HG03097 (cell line): ENCODE measurements at regions not wholly inside any gene's neighbourhood (a gene's known extent, or its start where the extent isn't known, plus 50 kb on each side); places are given as distances from the start of the nearest gene placed in this dataset.
"Not testable (repeated sequence)": the region's sequence is repeated elsewhere in the genome, so short reads cannot be mapped to it uniquely, and the experiment has no call there.

Experiments used
- ATAC-seq: cut with Tn5 transposase; IDR thresholded peaks from one replicate; pipeline ENCODE4 v1.9.1; 2021; ENCODE audit not compliant: unreplicated experiment, low FRiP score

DNA sequence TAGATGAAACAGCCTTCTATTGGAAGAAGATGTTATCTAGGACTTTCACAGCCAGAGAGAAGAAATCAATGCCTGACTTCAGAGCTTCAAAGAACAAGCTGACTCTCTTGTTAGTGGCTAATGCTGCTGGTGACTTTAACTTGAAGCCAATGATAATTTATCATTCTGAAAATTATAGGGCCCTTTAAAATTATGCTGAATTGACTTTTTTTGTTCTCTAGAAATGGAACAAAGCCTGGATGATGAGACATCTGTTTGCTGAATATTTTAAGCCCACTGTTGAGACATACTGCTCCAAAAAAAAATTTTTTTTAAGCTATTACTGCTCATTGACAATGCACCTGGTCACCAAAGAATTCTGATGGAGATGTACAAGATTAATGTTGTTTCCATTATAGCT, 189.2 kb downstream of the MBL2 start:
- ATAC-seq, result no peak

DNA sequence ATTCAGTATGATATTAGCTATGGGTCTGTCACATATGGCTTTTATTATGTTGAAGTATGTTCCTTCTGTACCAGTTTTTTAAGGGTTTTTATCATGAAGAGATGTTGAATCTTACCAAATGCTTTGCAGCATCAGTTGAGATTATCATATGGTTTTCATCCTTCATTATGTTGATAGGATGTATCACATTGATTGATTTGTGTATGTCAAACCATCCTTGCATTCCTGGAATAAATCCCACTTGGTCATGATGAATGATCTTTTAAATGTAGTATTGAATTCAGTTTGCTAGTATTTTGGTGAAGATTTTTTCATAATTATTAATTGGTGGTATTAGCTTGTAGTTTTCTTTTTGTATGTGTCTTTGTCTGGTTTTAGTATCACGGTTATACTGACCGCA, 185.9 kb downstream of the MBL2 start:
- no peak for ATAC-seq

DNA sequence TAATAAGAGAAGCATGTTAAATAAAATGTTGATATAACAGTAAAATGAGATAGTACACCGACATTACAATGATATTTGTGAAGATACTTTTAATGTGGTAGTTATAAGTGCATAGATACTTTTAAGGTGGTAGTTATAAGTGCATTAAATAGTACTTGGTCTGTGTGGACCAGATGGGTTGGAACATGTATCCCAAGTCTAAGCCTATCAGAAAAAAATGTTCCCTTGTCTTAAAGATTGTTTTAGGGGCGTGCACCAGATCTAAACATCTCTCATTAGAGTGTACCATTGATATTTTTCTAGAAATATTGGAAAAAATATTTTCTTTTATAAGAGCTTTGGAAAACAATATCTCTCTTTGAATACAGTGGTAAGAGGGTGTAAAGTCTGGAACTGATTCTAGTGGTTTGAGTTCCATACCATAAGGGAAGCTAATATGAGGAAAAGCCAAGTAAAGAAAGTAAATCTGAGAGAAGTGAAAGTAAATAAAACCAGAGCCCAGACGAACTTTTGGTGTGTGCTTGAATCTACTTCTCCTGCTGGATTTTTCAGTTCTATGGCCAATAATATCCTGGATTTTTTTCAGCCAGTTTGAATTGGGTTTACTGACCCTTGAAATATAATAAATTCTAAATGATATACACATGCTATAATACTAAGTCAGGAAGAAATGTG, 175.3 kb downstream of the MBL2 start:
- ATAC-seq, result no peak

DNA sequence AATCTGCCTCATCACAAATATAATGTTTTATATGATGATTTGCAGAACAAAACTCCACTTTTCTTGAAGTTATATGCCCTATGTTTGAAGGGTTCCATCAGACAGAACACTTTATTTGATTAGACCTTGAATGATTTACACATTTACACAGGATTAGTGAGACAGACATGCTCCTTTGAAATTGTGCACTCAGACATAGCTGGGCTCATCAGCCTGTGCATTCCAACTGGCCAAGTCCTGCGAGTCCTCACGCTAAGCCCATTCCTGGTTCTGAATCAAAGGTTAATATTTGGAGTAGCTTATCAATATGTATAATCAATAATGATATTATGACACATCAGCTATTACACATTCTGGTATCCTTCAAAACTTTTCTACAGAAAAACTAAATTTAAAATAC, 173.6 kb downstream of the MBL2 start:
- no peak for ATAC-seq

DNA sequence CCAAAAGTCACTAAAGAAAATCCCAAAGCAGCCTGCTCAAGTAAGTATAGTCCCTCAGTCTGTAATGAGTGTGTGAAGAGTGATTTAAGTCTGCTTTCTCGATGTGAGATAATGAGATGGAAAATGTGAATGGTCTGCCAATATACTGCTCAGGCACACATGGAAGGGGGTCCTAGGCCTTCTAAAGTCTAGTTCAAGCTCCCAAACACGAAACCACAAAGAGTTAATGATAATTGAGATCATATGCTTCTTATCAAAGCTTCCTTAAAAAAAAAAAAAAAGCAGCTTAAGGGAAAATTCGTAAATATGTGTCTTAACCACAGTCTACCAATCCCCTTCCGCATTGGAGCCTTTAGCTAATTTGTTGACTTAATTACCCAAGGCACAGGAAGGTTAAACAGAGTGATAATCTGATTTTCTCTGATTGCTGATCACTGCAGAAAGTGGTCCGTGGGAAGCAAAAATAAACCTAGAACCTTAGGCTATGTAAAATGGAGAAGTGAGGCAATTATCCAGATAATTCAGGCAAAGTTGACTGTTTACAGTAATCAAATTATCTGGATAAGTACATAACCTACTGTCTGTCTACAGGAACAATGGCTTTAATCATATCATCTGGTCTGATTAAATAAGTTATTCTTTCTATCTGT, 172.9 kb downstream of the MBL2 start:
- no peak for ATAC-seq

DNA sequence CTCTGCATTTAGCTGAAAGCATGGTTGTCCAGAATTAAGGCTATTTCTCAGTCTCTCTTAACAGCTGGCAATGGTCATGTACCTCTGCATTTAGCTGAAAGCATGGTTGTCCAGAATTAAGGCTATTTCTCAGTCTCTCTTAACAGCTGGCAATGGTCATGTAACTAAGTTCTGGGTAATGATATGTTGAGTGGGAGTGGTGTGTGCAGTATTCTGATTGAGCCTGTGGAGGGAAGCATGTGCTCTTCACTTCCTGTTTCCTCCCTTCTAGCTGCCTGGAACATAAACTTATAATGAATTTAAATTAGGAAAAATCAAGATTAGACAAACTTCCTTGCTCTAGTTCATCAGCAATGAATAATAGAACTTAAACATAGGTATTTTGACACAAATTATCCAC, 168.5 kb downstream of the MBL2 start:
- ATAC-seq, result not testable (repeated sequence)

DNA sequence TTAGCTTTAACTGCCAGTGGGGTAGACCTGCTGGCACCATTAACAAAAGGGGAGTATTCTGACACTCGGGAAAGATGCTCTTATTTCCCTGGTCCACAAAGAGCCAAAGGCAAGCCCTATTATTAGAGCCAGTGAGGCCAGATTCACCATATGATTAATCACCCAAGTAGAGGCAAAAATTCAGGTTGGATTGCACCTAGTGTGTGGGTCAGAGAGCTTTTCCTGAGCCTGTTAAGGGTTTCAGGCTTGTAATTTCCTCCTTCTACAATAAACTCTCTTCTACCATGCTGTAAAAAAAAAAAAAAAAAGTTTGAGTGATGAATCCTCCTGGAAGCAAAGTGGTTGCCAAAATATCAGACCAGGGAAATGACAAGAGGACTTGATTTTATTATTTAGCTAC, 163.5 kb downstream of the MBL2 start:
- ATAC-seq, result no peak

DNA sequence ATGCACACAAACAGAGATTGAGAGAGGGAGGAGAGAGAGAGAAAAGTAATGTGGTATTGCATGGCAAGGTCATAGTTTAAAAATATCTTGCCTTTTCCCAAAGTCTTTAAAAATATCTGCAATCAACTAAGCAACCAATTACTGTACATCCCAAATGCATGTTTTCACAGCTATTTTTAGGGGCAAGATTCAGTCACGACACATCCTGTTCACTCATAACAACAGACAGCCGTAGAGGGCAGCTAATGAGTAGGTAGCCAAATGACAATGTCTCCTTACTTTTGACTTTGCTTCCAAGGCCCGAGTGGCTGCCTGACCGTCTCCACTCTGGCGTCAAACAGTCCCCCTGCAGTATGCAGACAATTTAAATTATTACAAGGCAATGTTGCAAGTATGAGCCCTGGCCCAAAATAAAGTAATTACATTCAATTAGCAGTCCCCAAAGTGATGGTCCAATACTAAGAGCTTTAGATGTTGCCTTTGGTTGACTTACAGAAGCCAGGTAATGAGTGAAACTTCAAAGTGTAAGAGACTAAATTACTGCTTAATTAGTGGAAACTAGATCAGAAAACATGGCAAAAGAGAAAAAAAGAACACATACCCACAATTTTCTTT, 162.9 kb downstream of the MBL2 start:
- ATAC-seq, result no peak

DNA sequence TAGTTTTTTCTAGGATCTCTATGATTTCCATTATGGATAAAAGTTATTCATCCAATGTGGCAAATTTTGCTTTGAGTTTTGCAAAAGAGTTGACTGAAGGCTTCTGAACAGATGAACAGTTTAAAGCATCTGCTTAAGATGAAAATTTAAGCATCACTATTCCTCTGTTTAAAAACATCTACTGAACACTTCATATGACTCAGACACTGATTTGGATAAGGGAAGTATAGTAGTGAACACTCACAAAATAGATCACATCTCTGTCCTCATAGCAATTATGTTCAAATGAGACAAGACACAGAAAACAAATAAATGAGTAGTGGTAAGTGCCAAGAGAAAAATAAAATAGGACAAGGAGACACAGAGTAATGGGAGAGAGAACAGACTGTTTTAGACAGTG, 157.3 kb downstream of the MBL2 start:
- no peak for ATAC-seq

DNA sequence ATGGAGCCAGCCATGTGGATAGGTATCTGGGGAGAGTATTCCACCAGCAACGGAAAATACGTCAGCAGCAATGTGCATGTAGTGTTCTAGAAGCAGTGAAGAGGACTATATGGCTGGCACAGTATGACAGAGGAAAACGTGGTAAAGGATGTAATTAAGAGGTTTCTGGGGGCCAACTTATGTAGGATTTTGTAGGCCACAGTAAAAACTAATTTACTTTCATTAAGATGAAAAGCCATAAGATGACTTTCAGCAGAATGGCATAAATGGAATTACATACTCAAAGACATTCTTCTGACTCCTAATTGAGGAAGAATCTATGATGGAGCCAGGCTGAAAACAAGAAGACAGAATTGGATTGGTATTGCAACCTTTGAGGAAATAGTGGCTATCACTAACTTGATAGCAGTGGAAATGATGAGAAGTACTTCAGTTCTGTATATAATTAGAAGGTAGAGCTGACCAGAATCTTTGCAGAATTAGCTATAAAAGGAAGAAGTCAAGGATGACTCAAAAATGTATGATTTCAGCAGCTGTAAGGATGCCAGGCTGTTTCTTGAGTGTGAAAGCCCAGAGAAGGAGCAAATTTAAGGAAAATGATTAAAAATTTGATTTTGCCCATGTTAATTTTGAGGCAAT, 156.7 kb downstream of the MBL2 start:
- ATAC-seq, result no peak

DNA sequence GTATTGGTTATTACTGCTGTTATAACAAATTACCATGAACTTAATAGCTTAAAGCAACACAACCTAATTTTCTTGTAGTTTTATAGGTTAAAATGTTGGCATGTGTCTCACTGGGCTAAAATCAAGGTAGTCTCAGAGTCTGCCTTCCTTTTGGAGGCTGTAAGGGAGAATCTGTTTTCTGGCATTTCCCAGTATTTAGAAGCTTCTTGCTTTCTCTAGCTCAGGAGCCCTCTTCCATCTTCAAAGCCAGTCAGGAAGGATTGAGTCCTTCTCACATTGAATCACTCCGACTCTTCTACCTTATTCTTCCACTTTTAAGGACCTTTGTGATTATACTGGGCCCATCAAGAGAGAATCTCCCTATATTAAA, 156.2 kb downstream of the MBL2 start:
- no peak for ATAC-seq

DNA sequence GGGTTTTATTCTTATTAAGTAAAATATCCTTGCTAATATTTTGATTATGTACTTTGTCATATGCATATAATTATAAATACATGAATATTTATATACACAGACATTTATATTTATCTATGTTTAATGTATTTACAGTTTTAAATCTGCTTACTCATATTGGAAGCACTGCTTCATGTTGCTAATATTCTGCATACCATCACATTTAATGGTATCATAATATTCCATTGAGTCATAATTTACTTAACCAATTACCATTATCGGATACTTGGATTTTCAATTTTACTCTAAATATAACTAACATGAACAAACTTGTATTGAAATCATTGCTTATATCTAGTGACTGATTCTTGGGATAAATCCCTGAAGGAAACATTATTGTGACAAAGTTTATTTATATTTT, 155.2 kb downstream of the MBL2 start:
- no peak for ATAC-seq

DNA sequence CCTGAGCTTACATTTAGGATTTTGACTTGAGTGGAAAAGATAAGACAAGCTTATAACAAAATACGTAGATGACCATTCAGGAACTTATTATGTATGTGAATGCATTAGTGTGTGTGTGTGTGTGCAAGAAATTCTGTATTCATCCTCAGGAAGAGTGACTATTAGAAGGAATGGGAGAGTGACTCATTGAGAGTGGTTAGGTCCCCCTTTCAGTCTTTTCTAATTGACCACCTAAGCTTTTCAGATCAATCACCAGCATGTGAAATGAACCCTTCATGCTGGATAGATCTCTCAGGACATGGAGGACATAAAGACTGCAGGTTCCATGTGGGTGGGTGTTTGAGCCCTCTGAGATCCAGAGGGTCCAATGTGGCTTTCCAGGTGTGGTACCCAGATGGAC, 153.5 kb downstream of the MBL2 start:
- no peak for ATAC-seq

DNA sequence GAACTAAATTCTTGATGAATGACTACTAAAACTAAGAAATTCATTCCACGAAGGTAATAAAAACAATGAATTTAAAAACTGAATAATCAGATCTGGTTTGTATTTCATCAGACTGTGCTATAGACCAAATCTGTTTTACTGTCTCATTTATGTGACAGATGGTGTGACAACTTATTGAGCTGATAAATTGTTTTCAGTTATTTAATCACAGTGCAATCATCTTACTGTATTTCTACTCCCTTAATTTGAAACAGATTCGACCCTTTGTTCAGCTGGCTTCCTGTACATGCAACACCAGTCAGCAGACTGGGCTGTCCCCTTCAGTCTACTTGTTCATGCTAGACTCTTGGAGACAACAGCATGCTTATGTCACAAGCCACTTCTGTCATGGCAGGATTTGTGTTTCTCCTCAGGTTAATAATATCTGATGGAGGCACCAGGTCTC, 150.9 kb downstream of the MBL2 start:
- ATAC-seq, result no peak

DNA sequence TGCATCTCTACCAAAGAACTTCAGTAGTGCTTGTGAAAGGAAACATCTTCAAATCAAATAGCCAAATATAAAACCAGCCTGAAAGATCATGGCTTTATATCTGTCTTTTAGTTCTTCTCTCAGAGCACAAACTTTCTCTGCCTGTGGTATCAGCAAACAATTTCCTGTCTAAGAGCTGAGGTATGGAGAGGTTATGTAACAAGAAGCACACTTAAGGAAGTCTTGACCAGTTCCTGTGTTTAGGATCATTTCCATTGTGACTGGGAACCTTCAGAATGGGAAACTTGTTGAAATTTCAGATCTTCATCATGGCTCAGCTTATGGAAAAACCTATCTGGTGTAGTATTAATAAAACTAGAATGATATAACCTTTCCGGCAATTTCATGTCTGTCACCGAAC, 148.8 kb downstream of the MBL2 start:
- ATAC-seq, result no peak

DNA sequence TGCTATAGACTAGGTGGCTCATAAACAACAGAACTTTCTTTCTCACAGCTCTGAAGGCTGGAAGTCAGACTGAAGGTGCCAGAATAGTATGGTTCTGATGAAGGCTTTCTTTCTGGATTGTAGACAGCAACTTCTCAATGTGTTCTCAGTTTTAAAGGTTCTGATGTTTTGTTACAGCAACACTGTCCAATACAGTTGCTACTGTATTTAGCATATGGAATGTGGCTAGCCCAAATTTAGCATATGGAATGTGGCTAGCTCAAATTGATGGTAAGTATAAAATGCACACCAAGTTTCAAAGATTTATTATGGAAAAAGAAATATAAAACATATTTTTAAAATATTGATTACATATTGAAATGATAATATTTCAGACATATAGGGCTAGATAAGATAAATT, 145.3 kb downstream of the MBL2 start:
- no peak for ATAC-seq

DNA sequence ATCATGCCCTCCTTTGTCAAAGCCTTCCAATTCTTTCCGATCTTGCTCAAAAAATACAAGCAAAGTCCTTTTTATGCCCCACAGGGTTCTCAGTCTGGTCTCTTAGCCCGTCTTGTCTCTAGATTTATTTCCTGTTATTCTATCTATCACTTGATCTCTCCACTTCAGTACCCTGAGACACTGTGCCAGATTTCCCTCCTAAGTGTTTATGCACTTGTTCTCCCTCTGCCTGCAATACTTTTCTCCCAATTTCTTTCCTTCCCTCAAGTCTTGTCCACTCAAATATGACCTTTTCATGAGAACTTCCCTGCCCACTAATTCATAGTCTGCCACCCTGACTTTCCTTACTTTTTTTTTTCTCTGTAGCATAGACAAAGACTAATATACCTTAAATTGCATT, 141.4 kb downstream of the MBL2 start:
- no peak for ATAC-seq

DNA sequence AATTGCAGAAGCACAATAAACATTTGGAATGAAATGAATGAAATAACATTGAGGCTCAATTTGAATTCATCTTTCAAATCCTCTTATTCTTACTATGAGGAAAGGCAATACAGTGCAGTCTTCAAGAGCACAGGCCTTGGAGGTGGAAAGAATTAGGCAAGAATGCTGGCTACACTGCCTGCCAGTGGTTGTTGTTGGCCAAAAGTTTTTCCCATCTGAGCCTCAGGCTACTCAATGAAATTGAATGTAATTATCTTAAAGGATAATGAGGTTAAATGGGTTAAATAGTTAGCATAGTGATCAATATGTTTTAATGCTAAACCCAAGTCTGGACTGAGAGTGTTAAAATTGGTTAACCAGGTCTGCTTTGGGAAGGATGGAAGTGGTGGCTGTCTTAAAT, 140.9 kb downstream of the MBL2 start:
- ATAC-seq, result no peak

DNA sequence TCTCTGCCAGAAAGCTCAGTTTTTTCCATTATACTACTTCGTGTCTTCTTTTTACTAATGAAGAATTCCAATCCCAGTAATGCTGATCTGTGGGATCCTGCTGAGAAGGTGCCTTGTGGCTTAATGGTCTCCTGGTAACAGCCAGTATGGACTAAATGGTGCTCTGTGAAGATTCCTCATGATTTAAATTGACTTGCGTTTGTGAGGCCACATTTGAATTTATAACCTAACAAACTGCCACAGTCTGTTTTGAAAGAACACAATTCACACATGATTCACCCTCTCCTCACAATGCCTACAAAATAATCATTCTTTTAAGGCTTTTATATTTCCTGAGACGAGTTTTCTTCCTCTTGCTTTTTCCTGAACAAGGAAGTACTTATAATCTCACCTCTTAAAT, 140.0 kb downstream of the MBL2 start:
- no peak for ATAC-seq

DNA sequence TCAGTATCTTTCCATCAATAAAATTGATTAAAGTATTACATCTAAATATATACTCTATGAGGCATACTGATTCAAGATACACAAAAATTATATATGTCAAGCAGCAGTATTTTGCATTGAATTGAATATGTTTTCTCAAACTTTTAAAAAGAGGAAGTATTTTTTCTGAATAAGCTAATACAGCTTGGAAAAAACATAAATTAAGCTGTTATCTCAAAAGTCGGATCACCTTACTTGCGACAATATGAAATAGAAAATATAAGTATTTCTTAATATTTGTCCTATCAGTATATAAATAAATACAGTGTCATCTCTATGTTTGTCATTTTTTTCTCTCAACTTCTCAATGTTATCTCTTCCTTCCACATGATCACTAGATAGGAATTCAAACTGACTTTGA, 139.3 kb downstream of the MBL2 start:
- ATAC-seq, result no peak

DNA sequence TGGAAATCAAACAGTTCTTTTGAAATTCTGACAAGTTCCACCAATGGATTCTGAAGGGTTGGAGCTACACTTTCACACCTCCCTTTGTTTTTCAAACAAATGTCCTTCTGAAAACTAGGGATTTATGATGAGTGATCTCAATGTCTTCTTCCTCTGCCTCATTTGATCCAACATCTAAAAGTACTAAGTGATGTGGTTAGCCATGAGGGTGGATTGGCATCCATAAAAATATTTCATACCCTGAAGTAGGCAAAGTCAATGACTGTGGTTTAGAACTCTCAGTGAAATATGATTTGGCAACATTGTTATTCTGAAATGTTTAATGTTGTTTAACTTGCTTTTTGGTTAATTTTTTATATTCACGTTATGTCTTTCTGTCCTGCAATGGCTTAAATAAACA, 136.9 kb downstream of the MBL2 start:
- ATAC-seq, result no peak

DNA sequence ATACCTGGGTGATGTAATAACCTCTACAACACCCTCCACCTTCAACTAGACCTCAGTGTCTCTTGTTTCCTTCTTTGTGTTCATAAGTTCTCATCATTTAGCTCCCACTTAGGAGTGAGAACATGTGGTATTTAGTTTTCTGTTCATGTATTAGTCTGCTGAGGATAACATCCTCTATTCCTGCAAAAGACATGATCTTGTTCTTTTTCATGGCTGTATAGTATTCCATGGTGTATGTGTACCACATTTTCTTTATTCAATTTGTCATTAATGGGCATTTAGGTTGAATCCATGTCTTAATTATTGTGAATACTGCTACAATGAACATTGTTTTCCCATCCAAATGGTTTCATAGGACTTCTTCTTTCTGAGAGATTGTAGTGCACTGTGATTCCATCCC, 135.7 kb downstream of the MBL2 start:
- no peak for ATAC-seq
